A549 (cell line): ENCODE measurements at regions not wholly inside any gene's neighbourhood (a gene's known extent, or its start where the extent isn't known, plus 50 kb on each side); places are given as distances from the start of the nearest gene placed in this dataset.
"Not testable (repeated sequence)": the region's sequence is repeated elsewhere in the genome, so short reads cannot be mapped to it uniquely, and the experiment has no call there.

Experiments
- ATAC-seq, 2 experiments: fragments of 200-7000 bp in 1 of 2; fragments of >200 bp in 1 of 2; cut with Nextera tagmentation in 1 of 2; cut with Tn5 transposase in 1 of 2; 3 replicates each; pipeline versions ENCODE4 v1.8.0 to v1.9.1; 2018 to 2020; ENCODE audit warnings: mild to moderate bottlenecking in 1 of 2, moderate library complexity in 1 of 2
- CTCF ChIA-PET: fragments of 300-600 bp; sonication (Branson Sonifier 250); formaldehyde crosslinking; extraction: SDS; loops from one replicate; lab custom pipeline; 2021; ENCODE audit warnings: antibody characterized with exemption, inconsistent platforms; lab: Yijun Ruan, JAX
- POLR2A ChIA-PET: fragments of 350-600 bp; formaldehyde crosslinking; extraction: SDS; loops from one replicate; lab custom pipeline; 2021; ENCODE audit warnings: antibody characterized with exemption, inconsistent platforms; lab: Yijun Ruan, JAX
- DNase-seq, 2 experiments: peaks; one replicate each; pipeline versions ENCODE4 v3.0.0 to v3.0.0-alpha.2; 2011 to 2016; ENCODE audit warnings: low read depth in 1 of 2, low spot score in 1 of 2
- FAIRE-seq: peaks from 2 replicates; lab custom pipeline; 2011; peaks lifted over from hg19 to GRCh38; lab: Jason Lieb, UNC
- H3K27ac ChIP-seq, 2 experiments: fragments of >200 bp; sonication (Bioruptor Twin); formaldehyde crosslinking; 3 replicates each; pipeline ENCODE4 v1.5.1; 2016 to 2017
- H3K4me1 ChIP-seq: fragments of >200 bp; sonication (Bioruptor Twin); formaldehyde crosslinking; 3 replicates; pipeline ENCODE4 v1.6.1; 2016
- H3K4me2 ChIP-seq: fragments of >200 bp; sonication (Bioruptor Twin); formaldehyde crosslinking; 3 replicates; pipeline ENCODE4 v1.6.1; 2016
- H3K4me3 ChIP-seq: fragments of >200 bp; sonication (Bioruptor Twin); formaldehyde crosslinking; 3 replicates; pipeline ENCODE4 v1.5.1; 2016
- H3K9me3 ChIP-seq: fragments of >200 bp; sonication (Bioruptor Twin); formaldehyde crosslinking; 3 replicates; pipeline ENCODE4 v1.6.1; 2016
- CBX8 ChIP-seq: fragments of 200-600 bp; sonication (generic); IDR thresholded peaks from 2 replicates; pipeline ENCODE4 v1.6.1; 2016
- CTCF ChIP-seq: fragments of >200 bp; sonication (Bioruptor Twin); formaldehyde crosslinking; IDR thresholded peaks from 3 replicates; pipeline ENCODE4 v1.5.1; 2016
- EHF ChIP-seq: fragments of 250-450 bp; sonication (Bioruptor Pico); IDR thresholded peaks from 2 replicates; pipeline ENCODE4 v1.5.0; 2020; ENCODE audit warnings: mild to moderate bottlenecking
- EP300 ChIP-seq, 2 experiments: fragments of >200 bp; sonication (Bioruptor Twin); formaldehyde crosslinking; IDR thresholded peaks; 2 replicates in 1 of 2; 3 replicates in 1 of 2; pipeline ENCODE4 v1.6.1; 2016 to 2017
- FOSL2 ChIP-seq, 2 experiments: fragments of 450-650 bp in 1 of 2; fragments of >200 bp in 1 of 2; sonication (Bioruptor Twin) in 1 of 2; formaldehyde crosslinking; IDR thresholded peaks; 2 replicates each; pipeline versions ENCODE4 v1.5.0 to v1.6.1; 2016 to 2020; ENCODE audit warnings: mild to moderate bottlenecking in 1 of 2, moderate library complexity in 1 of 2
- GATA3 ChIP-seq: IDR thresholded peaks from 2 replicates; pipeline ENCODE4 v1.6.1; 2012; ENCODE audit warnings: borderline replicate concordance
- HES2 ChIP-seq: fragments of >200 bp; sonication (Bioruptor Twin); formaldehyde crosslinking; IDR thresholded peaks from 2 replicates; pipeline ENCODE4 v1.6.1; 2016
- HOXA7 ChIP-seq: fragments of 250-450 bp; sonication (Bioruptor Pico); IDR thresholded peaks from 2 replicates; pipeline ENCODE4 v1.5.0; 2020; ENCODE audit warnings: mild to moderate bottlenecking, moderate library complexity
- HOXB13 ChIP-seq: fragments of 250-450 bp; sonication (Bioruptor Pico); IDR thresholded peaks from 2 replicates; pipeline ENCODE4 v1.5.0; 2020; ENCODE audit warnings: low read depth, mild to moderate bottlenecking, moderate library complexity
- HOXB5 ChIP-seq: fragments of 250-450 bp; sonication (Bioruptor Pico); IDR thresholded peaks from 2 replicates; pipeline ENCODE4 v1.5.0; 2020; ENCODE audit warnings: mild to moderate bottlenecking, moderate library complexity
- MAX ChIP-seq: IDR thresholded peaks from 2 replicates; pipeline ENCODE4 v1.6.1; 2012
- NFE2L2 ChIP-seq: fragments of 150-350 bp; conservative IDR thresholded peaks from 2 replicates; pipeline ENCODE4 v1.6.1; 2014; ENCODE audit warnings: low read length
- NR3C1 ChIP-seq: fragments of >200 bp; sonication (Bioruptor Twin); formaldehyde crosslinking; IDR thresholded peaks from 3 replicates; pipeline ENCODE4 v1.6.1; 2017
- PHF8 ChIP-seq: fragments of 200-600 bp; sonication (generic); IDR thresholded peaks from 2 replicates; pipeline ENCODE4 v1.6.1; 2016; ENCODE audit warnings: low read depth, mild to moderate bottlenecking, antibody characterized with exemption, moderate library complexity, borderline replicate concordance
- RAD21 ChIP-seq, 2 experiments: fragments of >200 bp in 1 of 2; sonication (Bioruptor Twin) in 1 of 2; formaldehyde crosslinking in 1 of 2; IDR thresholded peaks in 1 of 2; conservative IDR thresholded peaks in 1 of 2; 2 replicates in 1 of 2; 3 replicates in 1 of 2; pipeline ENCODE4 v1.6.1; 2012 to 2018; ENCODE audit warnings: inconsistent platforms in 1 of 2
- REST ChIP-seq: fragments of 200-600 bp; sonication (generic); IDR thresholded peaks from 2 replicates; pipeline ENCODE4 v1.6.1; 2016; ENCODE audit warnings: antibody characterized with exemption, mild to moderate bottlenecking, moderate library complexity
- RFX5 ChIP-seq: fragments of 450-650 bp; IDR thresholded peaks from 2 replicates; pipeline ENCODE4 v1.7.1; 2014; ENCODE audit warnings: antibody characterized with exemption, mild to moderate bottlenecking, moderate library complexity
- RNF2 ChIP-seq: fragments of 200-600 bp; sonication (generic); IDR thresholded peaks from 2 replicates; pipeline ENCODE4 v1.6.1; 2016; ENCODE audit warnings: low read depth, mild to moderate bottlenecking, antibody characterized with exemption, moderate library complexity, borderline replicate concordance
- SMC3 ChIP-seq: fragments of >200 bp; sonication (Bioruptor Twin); formaldehyde crosslinking; IDR thresholded peaks from 3 replicates; pipeline ENCODE4 v1.6.1; 2018; ENCODE audit warnings: inconsistent platforms
- TFCP2L1 ChIP-seq: fragments of 250-450 bp; sonication (Bioruptor Pico); IDR thresholded peaks from 2 replicates; pipeline ENCODE4 v1.5.0; 2021; ENCODE audit warnings: mild to moderate bottlenecking
- TP53 ChIP-seq: fragments of 250-450 bp; sonication (Bioruptor Pico); IDR thresholded peaks from 2 replicates; pipeline ENCODE4 v1.5.0; 2021; ENCODE audit warnings: mild to moderate bottlenecking, moderate library complexity
- WGBS: methylation state at CpG from one replicate; pipeline ENCODE4 v1.1.6; 2017; ENCODE audit errors: missing lambda C conversion rate; 5-methylcytosine and 5-hydroxymethylcytosine counted together

GRCh38 chr7:8363407-8364015, 69.9 kb upstream of the NXPH1 start:
- DNase-seq, result no peak
- Histone ChIP-seq H3K4me2 (no peak overlapping the region), H3K4me3 (no peak overlapping the region), H3K4me1 (no peaks in the 10 kb centered on the region), H3K27ac (no peak overlapping the region), H3K9me3 (no peaks in the 10 kb centered on the region)
- POLR2A ChIA-PET, result no interaction called here
- no peak for FAIRE-seq
- CTCF ChIA-PET, result no interaction called here
- ATAC-seq, result no peak
- 9% methylated on average over 3 of the region's 3 CpGs for WGBS
- TF ChIP-seq HOXB13 (CRISPR knock-in tag) (no peak), GATA3 (no peak), FOSL2 (IDR thresholded peaks at IDR 0.05) (no peak), FOSL2 (CRISPR knock-in tag; IDR thresholded peaks at IDR 0.05) (no peak), HOXB5 (no peak), TFCP2L1 (CRISPR knock-in tag) (no peak), CBX8 (no peak), NR3C1 (no peak), CTCF (no peak), TP53 (no peak), NFE2L2 (no peak), HES2 (no peak), PHF8 (no peak)
- TF ChIP-seq, all 56 proteins: peak for 0

GRCh38 chr7:8365499-8366110, 67.8 kb upstream of the NXPH1 start:
- no peak for FAIRE-seq
- Histone ChIP-seq H3K9me3 (no peaks in the 10 kb centered on the region), H3K4me3 (no peak overlapping the region), H3K4me2 (no peak overlapping the region), H3K27ac (no peak overlapping the region), H3K4me1 (no peaks in the 10 kb centered on the region)
- WGBS, result 18% methylated on average over 2 of the region's 2 CpGs
- POLR2A ChIA-PET, result no interaction called here
- TF ChIP-seq HOXB13 (CRISPR knock-in tag) (no peak), EP300 (IDR thresholded peaks at IDR 0.05) (no peak), MAX (no peak), EHF (no peak), SMC3 (peak; percentile 36; the same call in 2 of the 3 replicates), RAD21 (conservative IDR thresholded peaks at IDR 0.05 in 1 of 2, IDR thresholded peaks at IDR 0.05 in 1 of 2) (peak; percentile 38 to 56; a peak in 4 of 5 replicates), HOXA7 (CRISPR knock-in tag) (no peak), CTCF (peak; percentile 45; the same call in 2 of the 3 replicates), REST (no peak), RFX5 (no peak), RNF2 (no peak)
- peak in 1 of 2 experiments; percentile 53 for DNase-seq
- peak; percentile 82 to 86 for ATAC-seq
- CTCF ChIA-PET, result interaction anchor here (1.0 to 1.2 kb wide), 3 partner anchors 10 to 54 kb away, joined by 3 to 4 read pairs (median 3); no protein-coding TSS in a partner anchor

GRCh38 chr7:8368007-8368406, 65.4 kb upstream of the NXPH1 start:
- H3K4me3 ChIP-seq, H3K4me1 ChIP-seq, H3K4me2 ChIP-seq, H3K27ac ChIP-seq, CTCF ChIA-PET, DNase-seq, POLR2A ChIA-PET, ATAC-seq, FAIRE-seq, H3K9me3 ChIP-seq: not testable (repeated sequence)
- 55% methylated on average over 3 of the region's 3 CpGs for WGBS
